ENCODE measurements at regions not wholly inside any gene's neighbourhood (a gene's known extent, or its start where the extent isn't known, plus 50 kb on each side); places are given as distances from the start of the nearest gene placed in this dataset.
A peak's percentile ranks its signal among the peaks of the same experiment; 100 is the strongest.

GRCh38 chr12:115439008-115439601 lies 755.1 kb upstream of the TBX3 start:
- Histone ChIP-seq H3K4me1 (peaks cover 0 to 8% (median 0%) of the 10 kb centered on the region in 10 experiments; a peak in 7 of 20 replicates), H3K27me3 (no peaks in the 10 kb centered on the region), H3K9ac (no peak overlapping the region), H4K20me1 (no peaks in the 10 kb centered on the region), H3K27ac (no peak overlapping the region), H3K4me3 (no peak overlapping the region), H3K36me3 (no peaks in the 10 kb centered on the region), H3K4me2 (no peak overlapping the region), H3K9me3 (replicated peaks in 1 of 11) (no peaks in the 10 kb centered on the region)
- no peak for TF ChIP-seq Cebpa-rat (IDR thresholded peaks at IDR 0.05)

DNA sequence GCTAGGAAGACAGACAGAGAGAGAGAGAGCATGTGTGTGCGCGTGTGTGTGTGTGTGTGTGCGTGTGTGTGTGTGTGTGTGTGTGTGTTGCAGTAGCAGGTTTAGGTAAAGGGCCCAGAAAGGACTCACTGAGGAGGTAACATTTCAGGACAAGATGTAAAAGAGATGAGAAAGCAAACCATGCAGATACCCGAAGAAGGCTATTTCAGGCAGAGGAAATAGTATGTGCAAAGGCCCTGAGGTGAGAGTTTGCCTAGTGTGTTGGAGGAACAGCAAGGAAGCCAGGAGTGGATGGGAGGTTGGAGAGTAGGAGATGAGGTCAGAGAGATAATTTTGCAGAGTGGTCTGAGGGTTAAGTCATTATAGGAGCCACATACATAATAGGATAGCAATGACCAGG lies 754.3 kb upstream of the TBX3 start:
- Histone ChIP-seq H3K4me1 (peaks cover 0 to 11% (median 0%) of the 10 kb centered on the region in 10 experiments; a peak in 7 of 20 replicates), H4K20me1 (no peaks in the 10 kb centered on the region), H3K27me3 (no peaks in the 10 kb centered on the region), H3K9ac (no peak overlapping the region), H3K9me3 (replicated peaks in 1 of 11) (no peaks in the 10 kb centered on the region), H3K4me3 (no peak overlapping the region), H3K27ac (no peak overlapping the region), H3K4me2 (no peak overlapping the region), H3K36me3 (no peaks in the 10 kb centered on the region)
- TF ChIP-seq Cebpa-rat (IDR thresholded peaks at IDR 0.05): no peak

- Histone ChIP-seq H3K4me1 (peaks cover 0 to 18% (median 2%) of the 10 kb centered on the region in 10 experiments; a peak in 8 of 20 replicates), H4K20me1 (no peaks in the 10 kb centered on the region), H3K27ac (no peak overlapping the region), H3K4me3 (no peak overlapping the region), H3K9me3 (replicated peaks in 1 of 11) (no peaks in the 10 kb centered on the region), H3K27me3 (no peaks in the 10 kb centered on the region), H3K9ac (no peak overlapping the region), H3K4me2 (no peak overlapping the region), H3K36me3 (no peaks in the 10 kb centered on the region)
- TF ChIP-seq Cebpa-rat (IDR thresholded peaks at IDR 0.05): no peak
Observed at GRCh38 chr12:115437061-115437567, 753.1 kb upstream of the TBX3 start.

- H3K9ac ChIP-seq: no peak overlapping the region
- no peak overlapping the region for H3K27ac ChIP-seq
- TF ChIP-seq Cebpa-rat (IDR thresholded peaks at IDR 0.05): no peak
- no peaks in the 10 kb centered on the region for H3K27me3 ChIP-seq
- H3K9me3 ChIP-seq (replicated peaks in 1 of 11): 0 out of 22 replicates have a peak, but pooled peaks cover 0 to 4% (median 0%) of the 10 kb centered on the region in 11 experiments
- H3K4me1 ChIP-seq: peaks cover 0 to 10% (median 0%) of the 10 kb centered on the region in 10 experiments; a peak in 5 of 20 replicates
- no peak overlapping the region for H3K4me3 ChIP-seq
- H3K36me3 ChIP-seq: no peaks in the 10 kb centered on the region
- H4K20me1 ChIP-seq: no peaks in the 10 kb centered on the region
- H3K4me2 ChIP-seq: peak overlapping the region in 5 of 11 experiments; percentile 4 to 30 (median 12); a peak in 4 of 22 replicates
Observed at GRCh38 chr12:115433014-115433634, 749.1 kb upstream of the TBX3 start.

DNA sequence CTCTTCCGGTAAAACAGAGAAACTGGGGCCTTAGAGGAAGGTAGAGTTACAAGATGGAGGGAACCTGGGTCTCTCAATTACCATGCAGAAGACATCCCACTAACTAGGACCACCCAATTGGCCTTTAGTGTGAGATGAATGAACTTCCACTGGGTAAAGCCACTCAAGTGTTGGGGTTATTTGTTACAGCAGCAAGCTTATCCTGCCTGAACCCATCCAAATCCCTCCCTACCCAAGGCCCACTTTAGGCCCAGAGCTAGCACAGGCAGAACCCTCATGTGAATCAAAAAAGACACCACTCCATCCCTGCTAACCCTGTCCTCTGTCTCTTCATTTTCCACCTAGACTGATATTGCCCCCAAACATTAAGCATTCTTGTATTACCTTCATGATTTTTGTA lies 746.7 kb upstream of the TBX3 start:
- Histone ChIP-seq H4K20me1 (no peaks in the 10 kb centered on the region), H3K36me3 (no peaks in the 10 kb centered on the region)

DNA sequence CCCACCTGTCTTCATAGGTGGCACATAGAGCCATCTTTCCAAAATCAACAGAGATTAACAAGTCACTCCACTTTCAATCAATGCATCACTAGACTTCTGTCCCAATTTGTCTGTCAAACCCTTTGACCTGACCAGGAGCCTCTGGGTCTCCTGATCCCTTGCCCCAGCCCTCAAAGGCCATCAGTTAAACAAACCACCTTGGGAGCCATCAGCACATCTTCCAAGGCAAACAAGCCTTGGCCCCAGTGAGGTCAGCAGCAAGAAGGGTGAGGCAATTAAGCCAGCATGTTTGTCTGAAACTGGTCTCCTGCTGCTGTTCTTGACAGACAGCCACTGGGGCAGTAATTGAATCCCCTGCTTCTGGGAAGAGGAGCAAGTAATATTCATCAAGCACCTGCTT lies 742.8 kb upstream of the TBX3 start:
- H3K9me3 ChIP-seq (replicated peaks in 1 of 11): 0 out of 22 replicates have a peak, but pooled peaks cover 0 to 4% (median 0%) of the 10 kb centered on the region in 11 experiments
- H3K4me1 ChIP-seq: peaks cover 0 to 10% (median 0%) of the 10 kb centered on the region in 10 experiments; a peak in 3 of 20 replicates
- no peak for TF ChIP-seq Cebpa-rat (IDR thresholded peaks at IDR 0.05)
- H3K36me3 ChIP-seq: no peaks in the 10 kb centered on the region
- H3K27ac ChIP-seq: no peak overlapping the region
- no peak overlapping the region for H3K9ac ChIP-seq
- no peak overlapping the region for H3K4me2 ChIP-seq
- no peaks in the 10 kb centered on the region; a peak in 1 of 22 replicates for H3K27me3 ChIP-seq
- H4K20me1 ChIP-seq: no peaks in the 10 kb centered on the region
- H3K4me3 ChIP-seq: no peak overlapping the region

More for the DNA sequence above, 746.7 kb upstream of the TBX3 start:
- no peak overlapping the region for H3K27ac ChIP-seq
- no peak overlapping the region for H3K9ac ChIP-seq
- no peak overlapping the region for H3K4me2 ChIP-seq
- no peak overlapping the region for H3K4me3 ChIP-seq
- peaks cover 0 to 10% (median 0%) of the 10 kb centered on the region in 10 experiments; a peak in 5 of 20 replicates for H3K4me1 ChIP-seq
- 0 out of 22 replicates have a peak, but pooled peaks cover 0 to 4% (median 0%) of the 10 kb centered on the region in 11 experiments for H3K9me3 ChIP-seq (replicated peaks in 1 of 11)
- TF ChIP-seq Cebpa-rat (IDR thresholded peaks at IDR 0.05): no peak
- H3K27me3 ChIP-seq: no peaks in the 10 kb centered on the region

DNA sequence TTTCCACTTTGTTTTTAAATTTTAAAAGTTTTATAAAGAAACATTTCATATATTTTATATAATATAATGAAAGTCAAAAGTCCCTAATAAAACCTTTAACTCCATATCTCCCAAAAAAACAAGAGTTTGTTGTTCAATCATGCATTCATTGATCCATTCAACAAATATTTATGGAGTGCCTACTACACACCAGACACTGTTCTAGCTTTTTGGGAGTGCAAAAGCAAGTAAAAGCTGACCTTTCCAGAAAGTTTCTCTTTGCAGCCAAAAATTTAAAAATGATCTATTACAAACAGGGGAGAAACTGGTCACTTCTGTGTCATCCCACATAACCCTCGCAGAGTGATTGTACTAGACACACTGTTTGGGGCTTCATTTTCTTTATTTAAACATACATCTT lies 740.0 kb upstream of the TBX3 start:
- Histone ChIP-seq H3K4me3 (no peak overlapping the region), H3K27me3 (no peaks in the 10 kb centered on the region; a peak in 1 of 22 replicates), H3K4me2 (peak overlapping the region in 1 of 11 experiments; percentile 71; a peak in 1 of 22 replicates), H3K9me3 (replicated peaks in 1 of 11) (no peaks in the 10 kb centered on the region), H3K36me3 (no peaks in the 10 kb centered on the region), H3K9ac (no peak overlapping the region), H4K20me1 (no peaks in the 10 kb centered on the region), H3K4me1 (peaks cover 0 to 10% (median 0%) of the 10 kb centered on the region in 10 experiments; a peak in 3 of 20 replicates), H3K27ac (peak overlapping the region in 2 of 11 experiments; percentile 38 to 45; a peak in 1 of 22 replicates)
- TF ChIP-seq Cebpa-rat (IDR thresholded peaks at IDR 0.05): no peak

DNA sequence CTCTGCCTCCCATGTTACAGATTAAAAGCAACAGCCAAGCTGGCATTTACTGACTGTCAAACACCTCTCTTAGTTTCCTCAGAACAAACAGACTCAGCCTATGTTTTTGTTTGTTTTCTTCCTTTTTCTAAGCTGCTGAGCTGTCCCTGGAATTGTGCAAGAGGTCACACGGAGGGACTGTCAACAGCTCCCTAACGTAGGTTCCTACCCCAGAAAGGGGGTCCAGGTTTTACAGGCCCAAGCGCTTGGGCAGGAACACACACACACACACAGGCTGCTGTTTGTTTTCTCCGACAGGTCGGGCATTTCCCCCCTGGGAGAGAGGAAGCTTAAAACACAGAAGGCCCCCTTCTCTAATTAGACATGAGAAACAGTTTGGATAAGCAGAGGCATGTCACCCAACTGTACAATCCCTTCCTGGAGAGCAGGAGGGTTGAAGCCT lies 739.6 kb upstream of the TBX3 start:
- no peak overlapping the region for H3K4me3 ChIP-seq
- no peaks in the 10 kb centered on the region for H3K36me3 ChIP-seq
- 0 out of 22 replicates have a peak, but pooled peaks of 1 of the 11 experiments have one; percentile 9 for TF ChIP-seq Cebpa-rat (IDR thresholded peaks at IDR 0.05)
- H3K4me2 ChIP-seq: peak overlapping the region in 3 of 11 experiments; percentile 26 to 71 (median 51); a peak in 3 of 22 replicates
- peak overlapping the region in 2 of 11 experiments; percentile 38 to 45; a peak in 2 of 22 replicates for H3K27ac ChIP-seq
- H3K27me3 ChIP-seq: no peaks in the 10 kb centered on the region; a peak in 1 of 22 replicates
- H3K9ac ChIP-seq: peak overlapping the region in 1 of 11 experiments; percentile 51; a peak in 2 of 22 replicates
- no peaks in the 10 kb centered on the region for H3K9me3 ChIP-seq (replicated peaks in 1 of 11)
- no peaks in the 10 kb centered on the region for H4K20me1 ChIP-seq
- peaks cover 0 to 10% (median 0%) of the 10 kb centered on the region in 10 experiments; a peak in 3 of 20 replicates for H3K4me1 ChIP-seq

All from BLaER1 treated with 17β-estradiol and CSF1 and Interleukin-3, amounts not matched to agents 10 nM and 100 nM (cell line).